ENCODE measurements at regions not wholly inside any gene's neighbourhood (a gene's known extent, or its start where the extent isn't known, plus 50 kb on each side); places are given as distances from the start of the nearest gene placed in this dataset.

DNA sequence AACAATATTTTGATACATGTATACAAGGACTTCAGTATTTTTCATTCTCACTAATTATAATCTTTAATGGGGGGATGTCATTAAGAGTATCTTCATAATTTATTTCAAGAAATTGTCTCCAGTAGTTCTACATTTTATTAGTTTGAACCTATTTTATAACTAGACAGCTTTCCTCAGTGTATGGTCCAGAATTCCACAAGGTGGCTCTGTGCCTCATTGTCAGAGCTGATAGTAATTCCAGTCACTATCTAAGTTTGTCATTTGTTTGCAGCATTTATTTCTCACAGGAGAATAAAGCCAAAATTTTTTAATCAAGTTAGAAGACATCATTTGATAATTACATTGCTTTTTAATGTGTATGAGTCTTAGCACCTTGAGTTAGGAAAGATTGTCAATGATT, 1633.0 kb upstream of the PCDH20 start:
- TF ChIP-seq, protein P1, sequence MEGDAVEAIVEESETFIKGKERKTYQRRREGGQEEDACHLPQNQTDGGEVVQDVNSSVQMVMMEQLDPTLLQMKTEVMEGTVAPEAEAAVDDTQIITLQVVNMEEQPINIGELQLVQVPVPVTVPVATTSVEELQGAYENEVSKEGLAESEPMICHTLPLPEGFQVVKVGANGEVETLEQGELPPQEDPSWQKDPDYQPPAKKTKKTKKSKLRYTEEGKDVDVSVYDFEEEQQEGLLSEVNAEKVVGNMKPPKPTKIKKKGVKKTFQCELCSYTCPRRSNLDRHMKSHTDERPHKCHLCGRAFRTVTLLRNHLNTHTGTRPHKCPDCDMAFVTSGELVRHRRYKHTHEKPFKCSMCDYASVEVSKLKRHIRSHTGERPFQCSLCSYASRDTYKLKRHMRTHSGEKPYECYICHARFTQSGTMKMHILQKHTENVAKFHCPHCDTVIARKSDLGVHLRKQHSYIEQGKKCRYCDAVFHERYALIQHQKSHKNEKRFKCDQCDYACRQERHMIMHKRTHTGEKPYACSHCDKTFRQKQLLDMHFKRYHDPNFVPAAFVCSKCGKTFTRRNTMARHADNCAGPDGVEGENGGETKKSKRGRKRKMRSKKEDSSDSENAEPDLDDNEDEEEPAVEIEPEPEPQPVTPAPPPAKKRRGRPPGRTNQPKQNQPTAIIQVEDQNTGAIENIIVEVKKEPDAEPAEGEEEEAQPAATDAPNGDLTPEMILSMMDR (IDR thresholded peaks at IDR 0.05; ENCODE audit: insufficient read depth, missing control alignments) = peak; percentile 32
- no peak for DNase-seq (ENCODE audit: insufficient read length, low spot score)
- FAIRE-seq = peak; percentile 16

DNA sequence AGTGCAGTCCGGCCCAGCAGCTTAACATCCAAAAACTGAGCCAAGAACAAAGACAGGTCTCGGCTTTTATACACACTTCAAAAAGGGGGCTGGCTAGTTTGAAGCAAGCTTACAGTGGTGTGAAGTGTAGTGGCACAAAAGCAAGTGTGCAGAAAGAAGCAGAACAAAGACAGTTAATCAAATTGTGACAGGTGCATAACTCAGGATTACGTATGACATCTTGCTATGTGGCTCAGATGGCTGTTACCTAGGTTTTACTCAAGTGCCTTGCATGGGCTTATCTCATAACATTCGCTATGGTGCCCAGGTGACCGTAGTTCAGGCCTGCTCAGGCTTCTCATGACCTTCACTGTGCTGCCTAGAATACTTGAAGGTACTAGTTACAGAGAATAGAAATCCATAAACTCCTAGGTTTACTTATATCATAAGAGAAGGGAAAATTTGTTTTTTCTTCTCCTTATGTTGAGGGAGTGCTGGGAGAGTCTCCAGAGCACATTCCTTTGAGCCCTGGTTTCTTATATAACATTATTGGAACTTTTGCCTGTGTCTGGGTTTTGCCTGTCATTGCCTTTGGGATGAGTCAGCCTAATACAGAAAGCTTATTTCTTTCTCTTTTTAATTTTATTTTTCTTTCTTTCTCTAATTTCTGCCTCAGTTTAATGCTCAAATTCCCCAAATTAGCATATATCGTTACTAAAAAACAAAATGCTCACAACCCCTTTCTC, 1629.1 kb upstream of the PCDH20 start:
- TF ChIP-seq, protein P1 (IDR thresholded peaks at IDR 0.05; ENCODE audit: insufficient read depth, missing control alignments) = no peak
- DNase-seq (ENCODE audit: insufficient read length, low spot score) (no peak), FAIRE-seq (no peak)

- FAIRE-seq (peak; percentile 82), DNase-seq (ENCODE audit: insufficient read length, low spot score) (no peak)
- TF ChIP-seq, protein P1 (IDR thresholded peaks at IDR 0.05; ENCODE audit: insufficient read depth, missing control alignments) = no peak
Measured at GRCh38 chr13:63042686-63043085, 1627.0 kb upstream of the PCDH20 start.

DNA sequence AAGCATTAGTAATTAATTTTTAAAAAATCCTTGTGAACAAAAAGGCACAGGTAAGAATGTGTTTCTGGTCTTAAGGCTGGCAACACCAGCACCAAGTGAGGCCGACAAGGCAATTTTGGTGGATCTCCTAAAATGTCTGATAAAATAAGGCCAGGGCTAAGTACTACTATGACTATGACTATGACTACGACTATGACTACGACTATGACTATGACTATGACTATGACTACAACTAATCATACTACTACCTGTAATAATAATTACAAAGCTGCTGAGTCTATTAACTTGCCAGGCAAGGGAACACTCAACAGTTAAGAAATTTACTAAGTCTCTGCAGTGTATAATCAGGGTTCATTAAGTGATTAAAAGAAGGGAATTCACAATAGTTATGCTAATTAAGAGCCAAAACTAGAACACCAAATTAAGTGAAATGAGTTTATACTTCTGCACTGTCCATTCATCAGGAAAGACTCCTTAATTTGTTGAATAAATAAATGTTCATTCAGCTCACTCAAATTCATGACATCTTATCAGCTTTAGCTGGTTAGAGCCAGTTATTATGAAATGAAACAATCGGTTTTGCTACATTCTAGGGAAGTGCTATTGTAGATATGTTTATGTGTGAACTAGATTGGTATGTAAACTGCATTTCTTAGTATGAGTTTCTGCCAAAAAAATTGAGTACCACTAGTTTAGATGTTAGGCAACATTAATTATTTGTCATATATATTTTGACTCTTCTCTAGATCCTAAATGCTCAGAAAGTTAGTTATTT, 1626.2 kb upstream of the PCDH20 start:
- DNase-seq (ENCODE audit: insufficient read length, low spot score) (no peak), FAIRE-seq (peak; percentile 16)
- TF ChIP-seq, protein P1 (IDR thresholded peaks at IDR 0.05; ENCODE audit: insufficient read depth, missing control alignments) = no peak

DNA sequence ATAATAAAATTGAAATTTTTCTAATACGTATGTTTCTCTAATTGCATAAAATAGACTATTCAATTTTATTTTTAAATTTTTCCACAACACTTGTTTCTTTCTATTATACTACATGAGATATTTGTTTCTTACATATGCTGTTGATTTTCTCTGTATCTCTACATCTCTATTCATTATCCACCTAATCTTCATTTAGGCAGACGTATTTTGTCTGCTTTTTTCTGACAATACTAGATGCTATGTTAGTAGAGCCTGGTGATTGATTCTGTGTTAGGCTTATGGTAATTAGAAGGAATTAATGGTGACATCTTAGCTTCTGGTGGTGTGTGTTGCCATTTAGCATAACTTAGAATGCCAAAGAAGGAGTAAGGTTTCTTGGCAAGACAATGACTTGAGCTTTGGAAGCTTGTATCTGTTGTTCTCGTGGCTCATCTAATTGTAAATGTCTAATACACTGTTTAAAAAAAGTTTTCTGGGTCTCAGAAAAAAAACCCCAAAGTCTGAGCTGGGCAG, 1610.7 kb upstream of the PCDH20 start:
- TF ChIP-seq, protein P1 (IDR thresholded peaks at IDR 0.05; ENCODE audit: insufficient read depth, missing control alignments) = no peak
- FAIRE-seq (no peak), DNase-seq (ENCODE audit: insufficient read length, low spot score) (no peak)

GRCh38 chr13:63025741-63026140, 1610.1 kb upstream of the PCDH20 start:
- TF ChIP-seq, protein P1 (IDR thresholded peaks at IDR 0.05; ENCODE audit: insufficient read depth, missing control alignments) = no peak
- FAIRE-seq (no peak), DNase-seq (ENCODE audit: insufficient read length, low spot score) (no peak)
